Liver (tissue), 8 donors: ENCODE measurements at regions not wholly inside any gene's neighbourhood (a gene's known extent, or its start where the extent isn't known, plus 50 kb on each side); places are given as distances from the start of the nearest gene placed in this dataset.

ENCODE experiments used
- DNase-seq: peaks from one replicate; pipeline ENCODE4 v3.0.0-alpha.2; 2017; ENCODE audit warnings: low spot score
- H3K27ac ChIP-seq, 2 donors: one replicate each; pipeline ENCODE4 v1.7.0; 2013; ENCODE audit warnings: inconsistent platforms in 2 of 2, low read length in 2 of 2, control low read depth in 1 of 2, low read depth in 1 of 2, mild to moderate bottlenecking in 1 of 2
- H3K27me3 ChIP-seq, 4 donors: one replicate each; pipeline versions ENCODE4 v1.6.1 to v1.7.0; 2013; ENCODE audit warnings: low read length in 3 of 4, inconsistent platforms in 1 of 4, mild to moderate bottlenecking in 1 of 4, moderate library complexity in 1 of 4; ENCODE audit not compliant: control insufficient read depth in 4 of 4, insufficient read depth in 4 of 4
- H3K36me3 ChIP-seq, 4 donors: one replicate each; pipeline versions ENCODE4 v1.6.1 to v1.7.0; 2013; ENCODE audit warnings: low read length in 3 of 4, mild to moderate bottlenecking in 3 of 4, low read depth in 1 of 4, moderate library complexity in 1 of 4; ENCODE audit not compliant: control insufficient read depth in 4 of 4, insufficient read depth in 3 of 4
- H3K4me1 ChIP-seq, 4 donors: one replicate each; pipeline versions ENCODE4 v1.6.1 to v1.7.0; 2013; ENCODE audit warnings: low read length in 3 of 4, mild to moderate bottlenecking in 3 of 4, moderate library complexity in 1 of 4; ENCODE audit not compliant: control insufficient read depth in 4 of 4, insufficient read depth in 4 of 4
- H3K4me3 ChIP-seq, 3 donors: one replicate each; pipeline versions ENCODE4 v1.6.1 to v1.7.0; 2013; ENCODE audit warnings: low read length in 3 of 3, control low read depth in 1 of 3, low read depth in 1 of 3, mild to moderate bottlenecking in 1 of 3
- H3K9ac ChIP-seq, 2 donors: one replicate each; pipeline ENCODE4 v1.7.0; 2013; ENCODE audit warnings: low read length in 2 of 2, mild to moderate bottlenecking in 2 of 2, moderate library complexity in 2 of 2, control low read depth in 1 of 2, low read depth in 1 of 2
- H3K9me3 ChIP-seq, 4 donors: one replicate each; pipeline versions ENCODE4 v1.6.1 to v1.7.0; 2013; ENCODE audit warnings: low read length in 3 of 4; ENCODE audit not compliant: control insufficient read depth in 4 of 4
- ATF3 ChIP-seq: IDR thresholded peaks from 2 replicates; pipeline ENCODE4 v1.6.1; 2016; ENCODE audit warnings: antibody characterized with exemption
- CTCF ChIP-seq: fragments of 150-350 bp; IDR thresholded peaks from 2 replicates; pipeline ENCODE4 v1.5.1; 2017; ENCODE audit warnings: improper control_type of control experiment, low read depth, low read length; ENCODE audit not compliant: missing input control
- FOXA1 ChIP-seq: IDR thresholded peaks from 2 replicates; pipeline ENCODE4 v1.6.1; 2016; ENCODE audit warnings: antibody characterized with exemption
- FOXA2 ChIP-seq: IDR thresholded peaks from 2 replicates; pipeline ENCODE4 v1.6.1; 2016; ENCODE audit warnings: antibody characterized with exemption
- GABPA ChIP-seq, 2 donors: IDR thresholded peaks in 1 of 2; conservative IDR thresholded peaks in 1 of 2; 2 replicates each; pipeline ENCODE4 v1.6.1; 2016; ENCODE audit warnings: antibody characterized with exemption in 2 of 2, mild to moderate bottlenecking in 1 of 2, moderate library complexity in 1 of 2
- HNF4A ChIP-seq, 2 donors: conservative IDR thresholded peaks; 2 replicates each; pipeline ENCODE4 v1.6.1; 2016; ENCODE audit warnings: antibody characterized with exemption in 2 of 2, mild to moderate bottlenecking in 2 of 2
- HNF4G ChIP-seq: IDR thresholded peaks from 2 replicates; pipeline ENCODE4 v1.6.1; 2016; ENCODE audit warnings: antibody characterized with exemption
- JUND ChIP-seq, 2 donors: IDR thresholded peaks; 2 replicates each; pipeline ENCODE4 v1.6.1; 2016; ENCODE audit warnings: antibody characterized with exemption in 2 of 2
- MAX ChIP-seq: IDR thresholded peaks from 2 replicates; pipeline ENCODE4 v1.6.1; 2016; ENCODE audit warnings: antibody characterized with exemption
- NR2F2 ChIP-seq: IDR thresholded peaks from 2 replicates; pipeline ENCODE4 v1.6.1; 2016; ENCODE audit warnings: antibody characterized with exemption
- RAD21 ChIP-seq, 2 donors: IDR thresholded peaks; 2 replicates each; pipeline ENCODE4 v1.6.1; 2016; ENCODE audit warnings: antibody characterized with exemption in 2 of 2, mild to moderate bottlenecking in 2 of 2
- REST ChIP-seq: IDR thresholded peaks from 2 replicates; pipeline ENCODE4 v1.6.1; 2016; ENCODE audit warnings: antibody characterized with exemption, mild to moderate bottlenecking
- SP1 ChIP-seq: IDR thresholded peaks from 2 replicates; pipeline ENCODE4 v1.6.1; 2018; ENCODE audit warnings: antibody characterized with exemption, mild to moderate bottlenecking
- TAF1 ChIP-seq: conservative IDR thresholded peaks from 2 replicates; pipeline ENCODE4 v1.6.1; 2016; ENCODE audit warnings: antibody characterized with exemption, mild to moderate bottlenecking
- YY1 ChIP-seq: IDR thresholded peaks from 2 replicates; pipeline ENCODE4 v1.6.1; 2016; ENCODE audit warnings: antibody characterized with exemption, mild to moderate bottlenecking
- ZBTB33 ChIP-seq: IDR thresholded peaks from 2 replicates; pipeline ENCODE4 v1.6.1; 2016; ENCODE audit warnings: antibody characterized with exemption
- WGBS: extraction: QIAGEN DNeasy Blood & Tissue Kit; methylation state at CpG from one replicate; pipeline ENCODE4 v1.1.7; 2013; 5-methylcytosine and 5-hydroxymethylcytosine counted together
- donor health status: healthy.
- donor health status: healthy.
- donor health status: healthy.
- donor health status: healthy.
- donor health status: healthy.

- TF ChIP-seq CTCF (no peak), SP1 (no peak)
Observed at GRCh38 chrX:109918753-109919152, 84.2 kb upstream of the TMEM164 start (continued).

GRCh38 chrX:109920325-109920724 lies 82.6 kb upstream of the TMEM164 start:
- 90% methylated on average over 4 of the region's 4 CpGs for WGBS
- Histone ChIP-seq H3K9ac (no peak overlapping the region), H3K9me3 (peaks cover 0 to 2% (median 0%) of the 10 kb centered on the region in 4 donors), H3K36me3 (no peaks in the 10 kb centered on the region), H3K4me1 (no peaks in the 10 kb centered on the region), H3K27ac (no peak overlapping the region), H3K4me3 (no peak overlapping the region), H3K27me3 (peaks cover 0 to 7% (median 0%) of the 10 kb centered on the region in 4 donors)
- DNase-seq, result no peak
- TF ChIP-seq HNF4G (no peak), GABPA (IDR thresholded peaks at IDR 0.05 in 1 of 2, conservative IDR thresholded peaks at IDR 0.05 in 1 of 2) (no peak), YY1 (no peak), FOXA2 (no peak), ATF3 (no peak), JUND (IDR thresholded peaks at IDR 0.05) (no peak), FOXA1 (no peak), SP1 (no peak), NR2F2 (no peak), TAF1 (no peak), CTCF (no peak), MAX (no peak), ZBTB33 (no peak), HNF4A (conservative IDR thresholded peaks at IDR 0.05) (no peak), REST (no peak), RAD21 (IDR thresholded peaks at IDR 0.05) (no peak)
